GM18498 (cell line): ENCODE measurements at regions not wholly inside any gene's neighbourhood (a gene's known extent, or its start where the extent isn't known, plus 50 kb on each side); places are given as distances from the start of the nearest gene placed in this dataset.
A peak's percentile ranks its signal among the peaks of the same experiment; 100 is the strongest.

Experiments
- ATAC-seq: cut with Tn5 transposase; IDR thresholded peaks from one replicate; pipeline ENCODE4 v1.9.1; 2021; ENCODE audit warnings: mild to moderate bottlenecking, moderate library complexity; ENCODE audit not compliant: unreplicated experiment

GRCh38 chr5:158559643-158560042, 540.1 kb downstream of the EBF1 start:
- ATAC-seq: peak; percentile 49

DNA sequence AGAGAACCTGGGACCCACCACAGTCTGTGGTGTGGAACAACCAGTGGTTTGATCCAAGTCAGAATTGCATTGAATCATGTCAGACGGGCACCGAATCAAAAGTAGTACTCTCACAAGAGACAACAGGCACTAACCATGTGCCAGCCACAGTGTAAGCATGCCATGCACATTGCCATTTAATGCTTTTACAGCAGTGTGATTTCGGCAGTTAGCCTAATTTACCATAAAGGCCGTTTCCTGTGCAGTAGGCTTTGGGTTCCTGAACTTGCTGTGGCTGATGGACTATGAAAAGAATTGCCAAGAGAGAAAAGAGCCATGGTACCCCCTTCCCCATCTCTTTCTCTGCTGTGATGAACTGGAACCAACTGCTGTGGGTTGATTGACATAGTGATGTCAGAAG, 540.6 kb downstream of the EBF1 start:
- ATAC-seq: no peak

- ATAC-seq: no peak
Measured at GRCh38 chr5:158553962-158554336, 545.8 kb downstream of the EBF1 start.

GRCh38 chr5:158553195-158553961, 546.3 kb downstream of the EBF1 start:
- no peak for ATAC-seq

- no peak for ATAC-seq
Measured at GRCh38 chr5:158552241-158552640, 547.5 kb downstream of the EBF1 start.

- no peak for ATAC-seq
Measured at GRCh38 chr5:158549311-158549710, 550.4 kb downstream of the EBF1 start.

DNA sequence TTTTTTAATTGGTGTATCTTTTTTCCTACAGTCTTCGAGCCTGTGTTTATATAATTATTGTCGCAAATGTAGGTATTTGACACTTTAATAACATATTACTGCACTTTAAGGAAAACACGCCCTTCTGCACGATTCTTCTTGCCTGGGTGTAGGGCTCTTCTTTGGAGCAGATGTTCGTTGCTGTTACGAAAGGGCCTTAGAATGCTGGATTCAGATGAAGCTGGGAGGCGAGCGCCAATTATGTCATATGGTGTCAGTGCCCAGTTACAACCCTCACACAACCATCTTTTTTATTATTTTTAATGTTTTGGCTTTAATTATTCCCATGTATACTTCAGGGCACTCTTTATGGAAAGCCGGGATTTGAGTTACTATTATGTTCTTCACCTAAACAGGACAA, 553.0 kb downstream of the EBF1 start:
- ATAC-seq: no peak

- ATAC-seq: no peak
Measured at GRCh38 chr5:158545949-158546530, 553.7 kb downstream of the EBF1 start.

GRCh38 chr5:158544388-158545339, 555.1 kb downstream of the EBF1 start:
- ATAC-seq: no peak

GRCh38 chr5:158543539-158544387, 556.0 kb downstream of the EBF1 start:
- ATAC-seq: no peak

DNA sequence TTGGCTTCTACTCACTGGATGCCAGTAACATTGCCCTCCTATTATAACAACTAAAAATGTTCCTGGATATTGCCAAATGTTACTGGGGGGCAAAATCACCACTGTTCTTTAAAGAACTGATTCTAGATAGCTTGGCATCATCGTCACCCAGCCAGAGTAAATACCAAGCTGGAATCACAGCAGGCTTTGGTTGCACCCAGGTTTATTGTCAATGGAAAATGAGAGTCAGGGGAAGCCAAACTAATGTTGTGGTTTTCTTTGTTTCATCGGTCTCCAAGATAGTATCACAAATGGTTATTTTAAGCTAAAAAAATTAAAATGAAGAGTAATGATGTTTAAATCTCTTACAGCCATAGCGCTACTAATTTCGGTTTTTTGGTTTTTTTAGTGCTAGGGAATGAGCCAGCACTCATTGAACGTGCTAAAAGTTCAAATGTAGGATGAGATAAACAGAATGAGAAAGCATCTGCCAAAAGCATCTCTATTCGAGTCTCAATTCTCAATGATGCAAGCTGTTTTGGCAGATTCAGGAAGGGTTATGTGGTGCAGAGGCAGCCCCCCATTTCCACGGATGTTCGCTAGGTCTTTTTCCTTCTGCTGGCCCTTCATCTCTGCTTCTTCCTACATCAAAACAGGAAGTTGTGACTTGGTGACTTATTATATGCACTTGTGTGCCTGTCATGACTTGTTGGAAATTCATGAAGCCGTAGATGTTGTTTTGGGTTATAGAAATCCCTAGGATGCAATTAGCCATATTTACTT, 558.0 kb downstream of the EBF1 start:
- no peak for ATAC-seq

DNA sequence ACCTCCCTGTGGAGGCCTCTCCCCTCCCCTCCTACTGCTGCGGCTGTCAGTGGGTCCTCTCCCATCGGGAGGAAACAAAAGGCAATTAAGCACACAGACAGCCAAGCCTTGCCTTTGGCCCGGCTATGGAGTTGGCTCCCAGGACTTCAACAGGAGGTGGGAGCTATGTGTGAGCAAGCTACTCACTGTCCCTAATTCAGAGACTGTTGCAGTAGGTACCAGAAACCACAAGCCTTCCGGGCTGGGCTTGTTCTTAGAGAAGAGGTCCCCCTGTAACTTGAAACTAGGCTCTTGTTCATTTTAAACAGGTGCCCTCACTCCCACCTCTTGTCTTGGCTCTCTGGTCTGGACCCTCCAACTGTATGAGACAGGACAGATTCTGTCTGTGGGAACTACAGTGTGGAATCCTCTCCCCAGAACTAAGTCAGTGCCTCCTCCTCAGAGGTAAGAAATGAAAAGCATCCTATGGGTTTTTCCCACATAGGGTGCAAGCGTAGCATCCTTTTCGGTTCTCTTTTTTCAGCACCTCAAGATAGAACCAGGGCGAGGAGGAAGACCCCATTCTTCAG, 561.1 kb downstream of the EBF1 start:
- ATAC-seq: peak; percentile 86

DNA sequence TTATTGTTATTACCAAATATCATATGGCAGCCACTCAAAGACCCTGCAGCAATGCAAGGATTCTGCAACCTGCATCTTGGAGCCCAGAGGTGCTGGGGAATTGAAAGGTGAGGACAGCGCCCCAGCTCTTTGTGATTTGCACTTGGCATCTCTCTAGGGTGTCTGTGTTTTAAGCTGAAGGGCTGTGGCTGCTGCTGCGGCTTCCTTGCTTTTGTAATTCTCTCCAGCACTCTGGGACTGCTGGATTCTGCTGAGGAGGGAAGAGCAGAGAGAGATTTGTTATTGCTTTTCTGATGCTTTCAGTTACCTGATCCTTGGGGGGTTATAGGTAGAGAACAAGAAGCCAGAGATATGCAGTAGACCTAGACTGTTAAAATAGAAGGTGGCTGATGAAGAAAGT, 562.4 kb downstream of the EBF1 start:
- no peak for ATAC-seq

- no peak for ATAC-seq
Measured at GRCh38 chr5:158534203-158534602, 565.5 kb downstream of the EBF1 start.

GRCh38 chr5:158532739-158533138, 567.0 kb downstream of the EBF1 start:
- no peak for ATAC-seq

DNA sequence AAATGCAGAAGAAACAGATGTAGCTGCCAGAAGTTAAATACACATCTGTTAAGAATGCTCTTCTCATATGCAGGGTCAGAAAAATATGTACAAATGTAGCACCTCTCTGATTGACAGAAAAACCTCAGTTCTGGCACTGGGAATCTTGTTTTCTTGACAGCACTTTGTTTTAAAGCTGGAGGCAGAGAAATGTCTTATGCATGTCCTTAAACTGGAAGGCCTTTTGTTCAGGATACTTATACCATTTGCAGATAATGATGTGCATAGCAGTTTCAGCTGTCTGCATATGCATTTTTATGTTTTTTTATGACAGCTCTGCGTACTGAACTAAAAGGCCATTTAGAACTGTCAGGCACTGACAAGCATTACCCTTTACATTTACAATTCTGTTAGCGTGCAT, 567.9 kb downstream of the EBF1 start:
- no peak for ATAC-seq

- ATAC-seq: no peak
Measured at GRCh38 chr5:158530115-158530514, 569.6 kb downstream of the EBF1 start.

DNA sequence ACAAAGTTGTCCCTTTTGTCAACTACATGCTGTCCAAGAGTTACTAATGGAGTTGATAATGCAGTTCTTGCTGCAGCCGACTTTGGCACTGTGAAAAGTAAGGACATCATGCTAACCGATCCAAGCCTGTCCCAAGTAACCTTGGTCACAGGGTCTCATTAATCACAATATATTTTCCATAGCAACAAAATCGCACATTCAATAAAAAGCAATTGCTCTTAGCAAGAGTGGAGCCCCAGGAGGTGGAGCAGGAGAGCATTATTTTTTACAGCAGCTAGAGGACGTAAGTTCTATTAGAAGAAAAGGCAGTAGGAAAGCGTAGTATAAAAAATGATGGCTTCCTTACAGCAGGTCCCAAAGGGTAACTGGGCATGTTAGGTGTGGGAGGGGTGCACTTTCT, 570.3 kb downstream of the EBF1 start:
- ATAC-seq: no peak

DNA sequence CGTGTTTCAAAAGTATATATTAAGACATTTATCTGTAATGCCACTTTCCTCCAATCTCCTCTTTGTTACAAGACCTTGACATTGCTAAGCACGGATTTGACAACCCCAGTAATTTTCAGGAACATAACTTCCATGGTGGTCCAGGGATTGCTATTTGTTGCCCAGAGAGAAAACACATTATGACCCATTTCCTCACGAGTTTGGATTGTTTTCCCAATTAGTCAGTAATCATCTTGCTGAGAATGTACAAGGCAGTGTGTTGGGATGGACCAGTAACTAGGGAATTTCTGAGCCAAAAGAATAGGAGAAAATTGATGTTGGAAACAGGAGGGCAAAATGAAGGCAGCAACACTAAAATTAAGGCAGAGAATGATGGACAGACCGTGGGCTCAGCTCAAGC, 574.1 kb downstream of the EBF1 start:
- ATAC-seq: no peak

DNA sequence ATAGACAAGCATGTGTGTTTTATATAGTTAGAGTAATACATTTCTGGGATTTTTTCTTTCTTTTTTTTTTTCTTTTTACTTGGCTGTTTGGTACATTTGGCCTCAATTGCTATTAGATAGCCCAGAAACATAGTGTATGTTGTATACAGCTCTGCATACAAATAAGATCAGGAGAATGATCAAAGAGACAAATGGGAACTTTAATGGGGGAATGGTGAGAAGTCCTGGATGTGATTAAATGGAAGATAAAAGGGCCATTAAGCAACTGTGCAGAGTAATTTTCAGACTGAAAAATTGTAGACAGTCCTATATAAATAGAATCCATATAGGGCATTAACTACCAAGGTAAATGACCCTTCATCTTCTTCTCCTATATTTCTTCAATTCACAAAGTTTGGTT, 575.6 kb downstream of the EBF1 start:
- no peak for ATAC-seq
